ENCODE measurements at regions not wholly inside any gene's neighbourhood (a gene's known extent, or its start where the extent isn't known, plus 50 kb on each side); places are given as distances from the start of the nearest gene placed in this dataset.

DNA sequence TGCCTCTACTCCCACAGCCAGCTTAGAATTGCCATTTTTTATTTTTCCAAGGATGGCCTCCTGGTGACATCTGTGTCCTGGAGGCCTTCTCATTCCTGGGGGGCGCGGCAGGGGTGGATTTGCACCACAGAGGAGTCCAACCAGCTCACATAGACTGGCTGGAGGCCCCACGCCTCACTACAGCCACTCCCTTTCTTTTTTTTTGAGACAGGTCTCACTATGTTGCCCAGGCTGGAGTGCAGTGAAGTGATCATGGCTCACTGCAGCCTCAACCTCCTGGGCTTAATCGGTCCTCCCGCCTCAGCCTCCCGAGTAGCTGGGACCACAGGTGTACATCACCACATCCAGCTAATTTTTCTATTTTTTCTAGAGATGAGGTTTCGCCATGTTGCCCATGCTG, 57.6 kb upstream of the DOCK1 start:
- DNase-seq (ENCODE audit: low read depth): no peak

DNA sequence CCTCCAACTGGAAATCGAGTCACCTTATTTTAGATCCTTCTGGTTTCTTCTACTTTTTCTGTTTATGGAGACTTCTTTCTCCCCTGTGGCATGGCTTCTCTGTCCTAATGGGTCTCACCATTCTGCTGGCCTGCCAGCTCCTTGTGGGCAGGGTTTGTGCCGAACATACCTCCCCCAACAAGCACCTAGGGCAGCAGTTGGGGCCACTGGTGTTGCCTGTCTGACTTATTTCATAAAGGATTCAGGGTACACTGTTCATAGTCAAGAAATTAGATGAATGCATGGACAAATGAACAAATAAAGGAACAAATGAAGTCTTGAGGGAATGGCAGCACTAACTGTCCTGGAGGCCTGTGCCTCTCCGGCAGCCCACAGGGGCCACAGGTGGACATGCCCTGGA, 55.6 kb upstream of the DOCK1 start:
- no peak for DNase-seq (ENCODE audit: low read depth)

DNA sequence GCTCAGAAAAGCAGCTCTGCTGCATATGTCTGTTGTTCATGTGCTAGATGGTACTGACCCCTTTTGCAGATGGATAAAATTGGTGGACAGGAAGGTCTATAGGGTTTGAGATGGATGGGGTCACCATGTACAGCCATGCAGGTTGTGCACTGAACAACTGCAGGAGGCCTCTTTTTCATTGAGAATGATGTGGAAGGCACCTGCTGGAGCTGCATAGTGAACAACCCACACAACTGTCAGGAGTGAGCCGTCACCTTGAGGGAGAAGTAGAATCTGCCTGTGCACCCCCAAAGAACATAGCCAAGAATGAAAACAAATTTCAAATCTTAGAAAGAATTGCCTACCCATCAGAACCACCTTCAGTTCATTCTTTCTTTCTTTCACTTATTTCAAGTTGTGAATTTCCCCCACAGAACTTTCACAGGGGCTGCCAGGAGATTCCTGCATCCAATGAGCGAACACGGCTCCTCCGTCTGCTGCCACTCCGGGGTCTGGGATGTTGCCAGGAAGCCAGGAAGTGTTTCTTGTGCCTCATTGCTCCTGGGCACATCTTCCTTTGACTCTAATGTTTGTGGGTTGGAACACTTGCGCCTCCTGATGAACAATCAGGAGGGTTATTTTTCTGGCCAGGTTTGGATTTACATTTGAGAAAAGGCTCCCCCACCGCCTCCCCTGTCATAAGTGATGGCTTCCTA, 53.7 kb upstream of the DOCK1 start:
- DNase-seq (ENCODE audit: low read depth): peak; percentile 33

GRCh38 chr10:126854726-126855495, 50.3 kb upstream of the DOCK1 start:
- DNase-seq (ENCODE audit: low read depth): no peak
